KBM-7 (cell line): ENCODE measurements at regions not wholly inside any gene's neighbourhood (a gene's known extent, or its start where the extent isn't known, plus 50 kb on each side); places are given as distances from the start of the nearest gene placed in this dataset.
A peak's percentile ranks its signal among the peaks of the same experiment; 100 is the strongest.

Experiments
- DNase-seq: peaks from one replicate; pipeline ENCODE4 v3.0.0-alpha.2; 2015
- in situ Hi-C: fragments of 300-500 bp; cut with MboI; formaldehyde crosslinking; loops from 2 replicates; pipeline ENCODE4 v1.14.3; 2020; ENCODE audit warnings: low sequenced_read_pairs, low pct_unique_long_range_greater_than_20kb, mixed read lengths

- DNase-seq: no peak
- in situ Hi-C loops: no loop called here
Observed at GRCh38 chr4:57430726-57431125, 320.5 kb upstream of the IGFBP7 start.

- DNase-seq: peak; percentile 70
- in situ Hi-C loops: no loop called here
Observed at GRCh38 chr4:57426779-57427395, 316.7 kb upstream of the IGFBP7 start.

- DNase-seq: no peak
- in situ Hi-C loops: no loop called here
Observed at GRCh38 chr4:57425610-57426009, 315.4 kb upstream of the IGFBP7 start.

- in situ Hi-C loops: no loop called here
- DNase-seq: no peak
Observed at GRCh38 chr4:57424232-57424897, 314.2 kb upstream of the IGFBP7 start.

GRCh38 chr4:57418133-57418532 lies 307.9 kb upstream of the IGFBP7 start:
- in situ Hi-C loops: no loop called here

GRCh38 chr4:57412259-57413054 lies 302.3 kb upstream of the IGFBP7 start:
- no peak for DNase-seq
- in situ Hi-C loops: no loop called here

More at GRCh38 chr4:57418133-57418532, 307.9 kb upstream of the IGFBP7 start:
- no peak for DNase-seq

- in situ Hi-C loops: no loop called here
- DNase-seq: no peak
Observed at GRCh38 chr4:57410331-57411052, 300.3 kb upstream of the IGFBP7 start.

- in situ Hi-C loops: no loop called here
- no peak for DNase-seq
Observed at GRCh38 chr4:57405359-57405758, 295.2 kb upstream of the IGFBP7 start.

- in situ Hi-C loops: no loop called here
- DNase-seq: no peak
Observed at GRCh38 chr4:57404483-57404882, 294.3 kb upstream of the IGFBP7 start.

- no peak for DNase-seq
- in situ Hi-C loops: no loop called here
Observed at GRCh38 chr4:57403591-57403990, 293.4 kb upstream of the IGFBP7 start.

GRCh38 chr4:57401586-57401985 lies 291.4 kb upstream of the IGFBP7 start:
- in situ Hi-C loops: no loop called here
- DNase-seq: no peak

- no peak for DNase-seq
- in situ Hi-C loops: no loop called here
Observed at GRCh38 chr4:57378766-57379165, 268.6 kb upstream of the IGFBP7 start.

GRCh38 chr4:57374866-57375595 lies 264.8 kb upstream of the IGFBP7 start:
- DNase-seq: no peak
- in situ Hi-C loops: no loop called here

- in situ Hi-C loops: no loop called here
Observed at GRCh38 chr4:57373991-57374390, 263.8 kb upstream of the IGFBP7 start.

GRCh38 chr4:57371671-57372070 lies 261.5 kb upstream of the IGFBP7 start:
- no peak for DNase-seq
- in situ Hi-C loops: no loop called here

More at GRCh38 chr4:57373991-57374390, 263.8 kb upstream of the IGFBP7 start:
- DNase-seq: no peak

- no peak for DNase-seq
- in situ Hi-C loops: no loop called here
Observed at GRCh38 chr4:57370691-57371090, 260.5 kb upstream of the IGFBP7 start.

- in situ Hi-C loops: no loop called here
- no peak for DNase-seq
Observed at GRCh38 chr4:57369446-57369845, 259.3 kb upstream of the IGFBP7 start.

GRCh38 chr4:57364255-57364654 lies 254.1 kb upstream of the IGFBP7 start:
- in situ Hi-C loops: no loop called here
- DNase-seq: no peak

- in situ Hi-C loops: no loop called here
Observed at GRCh38 chr4:57363346-57363745, 253.2 kb upstream of the IGFBP7 start.

More at GRCh38 chr4:57363346-57363745, 253.2 kb upstream of the IGFBP7 start:
- DNase-seq: no peak
